ENCODE measurements at regions not wholly inside any gene's neighbourhood (a gene's known extent, or its start where the extent isn't known, plus 50 kb on each side); places are given as distances from the start of the nearest gene placed in this dataset.

GRCh38 chr5:118377420-118377819 lies 610.9 kb downstream of the DTWD2 start:
- ChIA-PET CTCF (no interaction called here), POLR2A (no interaction called here)
- Mint-ChIP-seq H3K27ac (no peak overlapping the region), H3K4me3 (no peak overlapping the region), H3K27me3 (ENCODE audit: low read depth) (no peaks in the 10 kb centered on the region), H3K36me3 (peaks cover 9% of the 10 kb centered on the region), H3K4me1 (peaks cover 6% of the 10 kb centered on the region; the same call in 1 of the 2 replicates), H3K9me3 (peaks cover 10% of the 10 kb centered on the region)
- DNase-seq (ENCODE audit: low spot score) (no peak), ATAC-seq (no peak)
- no peak for TF ChIP-seq FOXP1 (CRISPR knock-in tag; IDR thresholded peaks at IDR 0.05; ENCODE audit: borderline replicate concordance)
- TF ChIP-seq, protein P1, sequence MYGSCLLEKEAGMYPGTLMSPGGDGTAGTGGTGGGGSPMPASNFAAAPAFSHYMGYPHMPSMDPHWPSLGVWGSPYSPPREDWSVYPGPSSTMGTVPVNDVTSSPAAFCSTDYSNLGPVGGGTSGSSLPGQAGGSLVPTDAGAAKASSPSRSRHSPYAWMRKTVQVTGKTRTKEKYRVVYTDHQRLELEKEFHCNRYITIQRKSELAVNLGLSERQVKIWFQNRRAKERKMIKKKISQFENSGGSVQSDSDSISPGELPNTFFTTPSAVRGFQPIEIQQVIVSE (CRISPR knock-in tag; IDR thresholded peaks at IDR 0.05; ENCODE audit: borderline replicate concordance) = no peak
- TF ChIP-seq GRHL2 (CRISPR knock-in tag; IDR thresholded peaks at IDR 0.05; ENCODE audit: insufficient replicate concordance, severe bottlenecking) = no peak
- no peak for TF ChIP-seq MYBL2 (CRISPR knock-in tag; IDR thresholded peaks at IDR 0.05)
- TF ChIP-seq, protein P2, sequence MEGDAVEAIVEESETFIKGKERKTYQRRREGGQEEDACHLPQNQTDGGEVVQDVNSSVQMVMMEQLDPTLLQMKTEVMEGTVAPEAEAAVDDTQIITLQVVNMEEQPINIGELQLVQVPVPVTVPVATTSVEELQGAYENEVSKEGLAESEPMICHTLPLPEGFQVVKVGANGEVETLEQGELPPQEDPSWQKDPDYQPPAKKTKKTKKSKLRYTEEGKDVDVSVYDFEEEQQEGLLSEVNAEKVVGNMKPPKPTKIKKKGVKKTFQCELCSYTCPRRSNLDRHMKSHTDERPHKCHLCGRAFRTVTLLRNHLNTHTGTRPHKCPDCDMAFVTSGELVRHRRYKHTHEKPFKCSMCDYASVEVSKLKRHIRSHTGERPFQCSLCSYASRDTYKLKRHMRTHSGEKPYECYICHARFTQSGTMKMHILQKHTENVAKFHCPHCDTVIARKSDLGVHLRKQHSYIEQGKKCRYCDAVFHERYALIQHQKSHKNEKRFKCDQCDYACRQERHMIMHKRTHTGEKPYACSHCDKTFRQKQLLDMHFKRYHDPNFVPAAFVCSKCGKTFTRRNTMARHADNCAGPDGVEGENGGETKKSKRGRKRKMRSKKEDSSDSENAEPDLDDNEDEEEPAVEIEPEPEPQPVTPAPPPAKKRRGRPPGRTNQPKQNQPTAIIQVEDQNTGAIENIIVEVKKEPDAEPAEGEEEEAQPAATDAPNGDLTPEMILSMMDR (IDR thresholded peaks at IDR 0.05) = no peak
- TF ChIP-seq ZNF532 (CRISPR knock-in tag; IDR thresholded peaks at IDR 0.05; ENCODE audit: borderline replicate concordance) = no peak
- no peak for TF ChIP-seq KAT7 (CRISPR knock-in tag; IDR thresholded peaks at IDR 0.05; ENCODE audit: borderline replicate concordance)
- TF ChIP-seq JAZF1 (CRISPR knock-in tag; IDR thresholded peaks at IDR 0.05) = no peak
- no peak for TF ChIP-seq EMX1 (CRISPR knock-in tag; IDR thresholded peaks at IDR 0.05)
- TF ChIP-seq PRDM15 (CRISPR knock-in tag; IDR thresholded peaks at IDR 0.05) = no peak
- TF ChIP-seq ZBTB43 (CRISPR knock-in tag; IDR thresholded peaks at IDR 0.05) = no peak
- TF ChIP-seq TP53 (CRISPR knock-in tag; IDR thresholded peaks at IDR 0.05) = no peak
- no peak for TF ChIP-seq PRRX2 (CRISPR knock-in tag; IDR thresholded peaks at IDR 0.05)
- no peak for TF ChIP-seq NFATC4 (CRISPR knock-in tag; IDR thresholded peaks at IDR 0.05)
- TF ChIP-seq CBFB (CRISPR knock-in tag; IDR thresholded peaks at IDR 0.05; ENCODE audit: low read depth) = no peak
